GM18499 (cell line): ENCODE measurements at regions not wholly inside any gene's neighbourhood (a gene's known extent, or its start where the extent isn't known, plus 50 kb on each side); places are given as distances from the start of the nearest gene placed in this dataset.
"Not testable (repeated sequence)": the region's sequence is repeated elsewhere in the genome, so short reads cannot be mapped to it uniquely, and the experiment has no call there.

Experiments
- ATAC-seq: cut with Tn5 transposase; IDR thresholded peaks from one replicate; pipeline ENCODE4 v1.9.1; 2021; ENCODE audit warnings: moderate number of reproducible peaks; ENCODE audit not compliant: insufficient read depth, unreplicated experiment

DNA sequence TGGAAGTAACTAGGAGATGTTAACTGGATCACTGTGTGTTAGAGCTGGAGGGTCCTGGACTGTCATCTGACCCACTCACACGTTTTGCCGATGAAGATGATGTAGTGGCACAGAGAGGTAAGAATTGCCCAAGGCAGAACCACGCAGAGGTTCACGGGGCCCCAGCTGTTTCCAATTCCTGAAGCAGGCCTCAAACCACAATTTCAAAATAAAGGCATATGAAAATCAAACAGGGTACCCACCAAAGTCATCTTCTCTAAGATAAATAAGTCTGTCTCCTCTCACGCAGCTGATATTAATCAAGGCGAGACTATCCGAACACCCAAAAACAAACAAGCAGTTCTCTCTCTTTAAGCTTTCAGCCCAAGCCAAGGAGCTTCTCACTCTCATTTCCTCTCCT, 113.3 kb upstream of the JCAD start:
- no peak for ATAC-seq

DNA sequence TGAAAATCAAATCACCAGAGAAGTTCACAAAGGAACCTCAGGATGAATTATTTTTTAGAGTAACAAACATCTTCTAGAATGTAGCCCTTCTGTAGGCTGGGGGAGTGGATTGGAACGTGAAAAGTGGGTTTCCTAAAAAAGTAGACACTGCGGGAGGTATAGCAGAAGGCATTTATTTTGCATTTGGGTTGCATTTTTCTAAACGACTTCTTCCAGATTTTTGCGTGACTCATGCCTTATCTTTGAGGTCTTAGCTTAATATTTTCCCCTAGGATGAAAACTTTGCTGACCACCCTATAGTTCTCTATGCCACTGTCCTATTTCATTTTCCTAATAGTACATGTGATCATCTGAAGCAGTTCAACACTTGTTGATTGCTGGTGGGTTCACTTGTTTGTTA, 112.7 kb upstream of the JCAD start:
- no peak for ATAC-seq

DNA sequence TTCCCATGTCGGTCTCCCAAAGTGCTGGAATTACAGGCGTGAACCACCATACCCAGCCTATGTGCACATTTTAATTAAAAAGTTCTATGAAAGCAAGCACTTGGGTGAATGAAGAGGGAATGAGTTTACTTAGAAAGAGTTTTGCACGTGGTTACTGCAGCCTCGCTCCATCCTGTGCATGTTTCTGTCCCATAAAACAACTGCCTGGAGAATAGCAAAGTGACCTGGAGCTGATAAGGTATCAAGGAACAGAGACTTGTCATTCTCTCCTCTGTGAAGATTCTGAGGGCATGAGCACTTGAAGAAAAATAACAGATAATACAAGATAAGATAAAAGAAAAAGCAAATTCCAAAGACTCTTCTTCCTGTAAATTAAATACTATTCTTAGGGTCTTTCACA, 112.2 kb upstream of the JCAD start:
- ATAC-seq = no peak

DNA sequence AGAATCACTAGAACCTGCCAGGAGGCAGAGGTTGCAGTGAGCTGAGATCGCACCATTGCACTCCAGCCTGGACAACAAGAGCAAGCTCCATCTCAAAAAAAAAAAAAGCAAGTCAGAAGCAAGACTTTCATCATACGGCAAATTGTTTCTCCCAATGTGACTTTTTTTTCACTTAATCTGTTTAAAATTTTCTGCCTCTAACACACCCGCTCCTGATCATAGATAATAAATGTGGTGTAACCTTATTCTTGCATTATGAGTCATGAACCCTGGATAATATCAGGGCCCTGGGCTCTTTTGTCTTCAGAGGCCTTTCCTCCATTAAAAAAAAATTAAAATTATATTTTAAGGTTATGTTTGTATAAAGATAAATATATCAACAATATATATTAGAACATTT, 111.4 kb upstream of the JCAD start:
- no peak for ATAC-seq

DNA sequence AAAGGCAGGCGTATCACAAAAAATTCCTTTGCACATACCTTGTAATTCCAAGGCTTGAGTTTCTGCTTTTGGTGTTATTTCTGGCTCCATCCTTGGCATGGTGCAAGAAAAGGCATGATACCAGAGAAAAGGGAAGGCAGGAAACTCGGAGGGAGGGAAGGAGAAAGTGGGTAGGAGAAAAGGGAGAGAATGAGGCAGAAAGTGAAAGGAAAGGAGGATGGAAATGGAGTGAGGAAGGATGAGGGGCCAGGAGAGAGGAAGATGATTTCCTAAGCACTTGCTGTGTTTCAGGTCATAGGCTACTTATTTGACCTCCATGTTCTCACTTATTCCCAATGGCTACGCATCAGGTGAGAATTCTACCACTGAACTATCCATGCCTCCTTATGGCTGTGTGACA, 110.8 kb upstream of the JCAD start:
- ATAC-seq = no peak

DNA sequence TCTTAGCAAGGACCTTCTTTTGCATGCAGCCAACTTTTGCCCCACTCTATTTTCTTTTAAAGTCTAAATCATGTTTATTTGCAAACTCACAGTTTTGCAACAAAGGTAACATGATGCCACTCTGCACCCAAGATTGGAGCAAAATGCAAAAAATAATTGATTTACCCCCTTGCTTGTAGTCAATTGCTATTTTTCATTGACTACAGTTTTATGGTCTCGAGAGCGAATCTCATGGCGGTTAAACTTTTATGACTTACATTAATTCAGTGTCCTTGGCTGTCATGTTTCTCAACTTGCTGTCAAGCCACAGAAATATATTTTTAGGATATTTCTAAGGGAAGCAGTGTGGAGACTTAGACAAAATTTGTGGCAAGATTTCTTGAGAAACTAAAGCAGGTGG, 110.0 kb upstream of the JCAD start:
- ATAC-seq = no peak

DNA sequence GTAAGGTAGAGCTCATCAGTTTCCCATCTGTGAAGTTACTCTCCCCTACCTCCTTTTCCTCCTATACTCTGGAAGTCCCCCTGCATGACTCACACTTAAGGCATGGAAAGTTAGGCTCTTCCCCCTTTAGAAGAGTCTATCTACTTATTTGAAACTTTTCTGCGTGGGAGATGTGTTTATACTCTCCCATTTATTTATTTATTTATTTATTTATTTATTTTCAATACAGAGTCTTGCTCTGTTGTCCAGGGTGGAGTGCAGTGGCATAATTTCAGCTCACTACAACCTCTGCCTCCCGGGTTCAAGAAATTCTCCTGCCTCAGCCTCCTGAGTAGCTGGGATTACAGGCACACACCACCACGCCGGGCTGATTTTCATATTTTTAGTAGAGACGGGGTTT, 107.5 kb upstream of the JCAD start:
- ATAC-seq = no peak

DNA sequence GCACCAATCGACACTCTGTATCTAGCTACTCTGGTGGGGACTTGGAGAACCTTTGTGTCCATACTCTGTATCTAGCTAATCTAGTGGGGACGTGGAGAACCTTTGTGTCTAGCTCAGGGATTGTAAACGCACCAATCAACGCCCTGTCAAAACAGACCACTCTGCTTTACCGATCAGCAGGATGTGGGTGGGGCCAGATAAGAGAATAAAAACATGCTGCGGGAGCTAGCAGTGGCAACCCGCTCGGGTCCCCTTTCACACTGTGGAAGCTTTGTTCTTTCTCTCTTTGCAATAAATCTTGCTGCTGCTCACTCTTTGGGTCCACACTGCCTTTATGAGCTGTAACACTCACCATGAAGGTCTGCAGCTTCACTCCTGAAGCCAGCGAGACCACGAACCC, 104.0 kb upstream of the JCAD start:
- not testable (repeated sequence) for ATAC-seq

DNA sequence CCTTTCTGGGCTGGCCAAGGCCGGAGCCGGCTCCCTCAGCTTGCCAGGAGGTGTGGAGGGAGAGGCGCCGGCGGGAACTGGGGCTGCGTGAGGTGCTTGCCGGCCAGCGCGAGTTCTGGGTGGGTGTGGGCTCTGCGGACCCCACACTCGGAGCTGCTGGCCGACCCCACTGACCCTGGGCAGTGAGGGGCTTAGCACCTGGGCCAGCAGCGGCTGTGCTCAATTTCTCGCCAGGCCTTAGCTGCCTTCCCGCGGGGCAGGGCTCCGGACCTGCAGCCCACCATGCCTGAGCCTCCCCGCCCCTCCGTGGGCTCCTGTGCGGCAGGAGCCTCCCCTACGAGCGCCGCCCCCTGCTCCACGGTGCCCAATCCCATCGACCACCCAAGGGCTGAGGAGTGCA, 103.4 kb upstream of the JCAD start:
- not testable (repeated sequence) for ATAC-seq

DNA sequence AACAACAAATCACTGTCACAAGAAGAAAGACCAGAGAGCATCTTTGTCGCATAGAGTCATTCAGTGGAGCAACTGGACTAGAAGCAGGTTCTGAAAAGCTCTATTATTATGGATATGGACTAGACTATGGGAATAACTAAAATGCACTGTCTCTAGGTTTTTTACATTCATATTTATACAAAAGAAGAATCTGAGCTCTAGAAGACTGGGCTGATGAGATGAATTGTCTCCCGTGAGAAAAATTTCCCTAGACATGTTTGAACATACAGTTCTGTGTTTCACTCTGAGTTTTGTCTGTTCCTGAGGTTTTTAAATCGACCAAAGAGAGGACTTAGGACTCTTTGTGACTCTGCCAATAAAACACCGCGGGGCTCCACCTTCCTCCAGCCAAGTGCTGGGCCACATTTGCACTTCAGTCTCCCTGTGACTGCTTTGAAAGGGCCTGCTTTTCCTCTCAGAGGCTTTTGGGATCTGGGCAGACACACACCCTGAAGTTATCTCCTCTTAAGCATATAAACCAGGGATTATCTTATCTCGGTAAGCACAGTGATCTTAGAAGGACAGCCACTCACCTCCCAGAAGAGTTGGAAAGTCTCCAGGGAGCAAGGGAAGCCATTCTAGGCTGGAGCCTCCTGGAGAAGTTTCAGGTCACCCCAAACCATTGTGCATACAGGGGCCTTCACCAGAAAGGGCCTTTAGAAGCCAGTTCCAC, 101.0 kb upstream of the JCAD start:
- no peak for ATAC-seq

DNA sequence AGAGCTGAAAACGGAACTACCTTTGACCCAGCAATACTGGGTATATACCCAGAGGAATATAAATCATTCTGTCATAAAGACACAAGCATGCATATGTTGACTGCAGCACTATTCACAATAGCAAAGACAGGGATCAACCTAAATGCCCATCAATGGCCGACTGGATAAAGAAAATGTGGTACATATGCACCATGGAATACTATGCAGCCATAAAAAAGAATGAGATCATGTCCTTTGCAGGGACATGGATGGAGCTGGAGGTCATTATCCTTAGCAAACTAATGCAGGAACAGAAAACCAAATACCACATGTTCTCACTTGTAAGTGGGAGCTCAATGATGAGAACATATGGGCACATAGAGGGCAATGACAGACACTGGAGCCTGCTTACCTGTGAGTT, 100.2 kb upstream of the JCAD start:
- ATAC-seq = not testable (repeated sequence)

DNA sequence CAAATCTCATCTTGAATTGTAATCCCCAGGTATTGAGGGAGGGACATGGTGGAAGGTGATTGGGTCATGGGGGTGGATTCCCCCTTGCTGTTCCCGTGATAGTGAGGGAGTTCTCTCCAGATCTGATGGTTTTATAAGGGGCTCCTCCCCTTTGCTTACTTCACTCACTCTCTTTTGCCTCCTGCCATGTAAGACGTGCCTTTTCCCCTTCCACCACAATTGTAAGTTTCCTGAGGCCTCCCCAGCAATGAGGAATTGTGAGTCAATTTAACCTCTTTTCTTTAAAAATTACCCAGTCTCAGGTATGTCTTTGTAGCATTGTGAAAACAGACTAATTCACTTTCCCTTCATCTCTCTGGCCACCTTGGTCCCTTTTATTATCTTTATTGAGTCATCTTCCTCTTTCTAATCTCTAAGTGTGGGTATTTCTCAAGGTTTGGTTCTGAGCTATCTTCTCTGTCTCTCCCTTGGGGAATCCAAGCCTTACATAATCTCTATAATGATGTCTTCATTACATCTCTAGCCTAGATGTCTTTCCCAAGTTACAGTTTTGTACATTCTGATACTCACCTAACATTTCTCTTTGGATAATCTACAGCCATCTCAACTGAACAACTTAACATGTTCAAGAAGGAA, 99.1 kb upstream of the JCAD start:
- no peak for ATAC-seq

DNA sequence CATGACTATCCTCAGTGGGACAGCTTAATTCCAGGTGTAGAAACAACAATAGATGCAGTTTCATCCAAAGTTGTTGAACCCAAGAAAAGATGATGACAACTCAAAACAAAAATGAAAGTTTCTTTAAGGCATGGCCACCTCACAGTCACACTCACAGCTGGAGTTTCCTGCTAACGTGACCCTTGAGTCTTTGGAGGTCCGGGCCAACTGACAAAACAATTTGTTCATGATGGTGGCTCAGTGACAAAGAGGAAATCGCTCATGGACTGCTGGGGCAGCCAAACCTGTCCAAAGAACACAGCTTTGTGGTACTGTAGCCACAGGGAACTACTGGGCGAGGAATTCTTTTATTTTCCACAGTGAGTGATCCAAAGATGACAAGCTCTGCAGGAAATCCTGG, 96.0 kb upstream of the JCAD start:
- no peak for ATAC-seq

DNA sequence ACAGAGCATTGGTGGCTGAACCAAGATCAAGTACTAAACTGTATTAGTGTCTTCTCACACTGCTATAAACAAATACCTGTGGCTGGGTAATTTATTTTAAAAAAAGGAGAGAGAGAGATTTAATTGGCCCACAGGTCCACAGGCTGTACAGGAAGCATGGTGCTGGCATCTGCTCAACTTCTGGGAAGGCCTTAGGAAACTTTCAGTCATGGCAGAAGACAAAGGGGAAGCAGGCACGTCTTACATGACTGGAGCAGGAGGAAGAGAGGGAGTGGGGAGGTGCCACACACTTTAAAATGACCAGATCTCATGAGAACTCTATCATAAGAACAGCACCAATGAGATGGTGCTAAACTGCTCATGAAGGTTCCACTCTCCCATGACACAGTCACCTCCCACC, 95.2 kb upstream of the JCAD start:
- no peak for ATAC-seq

DNA sequence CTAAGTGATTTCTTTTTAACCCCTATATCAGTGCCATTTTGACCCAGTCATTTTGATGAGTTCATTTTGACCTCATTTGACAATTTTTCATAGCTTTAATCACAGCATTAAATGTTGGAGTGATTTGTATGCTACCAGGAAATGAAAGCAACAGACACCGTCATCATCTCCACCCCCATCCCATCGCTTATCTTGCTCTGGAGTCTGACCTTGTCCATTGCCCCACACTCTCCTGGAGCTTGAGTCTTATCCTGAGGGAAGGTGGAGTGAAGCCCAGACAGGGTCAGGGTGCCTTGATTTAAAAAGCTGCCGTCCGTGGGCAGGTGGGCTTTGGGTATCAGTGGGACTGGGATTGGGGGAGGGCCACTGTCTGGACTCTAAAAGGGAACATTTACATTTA, 94.7 kb upstream of the JCAD start:
- no peak for ATAC-seq

DNA sequence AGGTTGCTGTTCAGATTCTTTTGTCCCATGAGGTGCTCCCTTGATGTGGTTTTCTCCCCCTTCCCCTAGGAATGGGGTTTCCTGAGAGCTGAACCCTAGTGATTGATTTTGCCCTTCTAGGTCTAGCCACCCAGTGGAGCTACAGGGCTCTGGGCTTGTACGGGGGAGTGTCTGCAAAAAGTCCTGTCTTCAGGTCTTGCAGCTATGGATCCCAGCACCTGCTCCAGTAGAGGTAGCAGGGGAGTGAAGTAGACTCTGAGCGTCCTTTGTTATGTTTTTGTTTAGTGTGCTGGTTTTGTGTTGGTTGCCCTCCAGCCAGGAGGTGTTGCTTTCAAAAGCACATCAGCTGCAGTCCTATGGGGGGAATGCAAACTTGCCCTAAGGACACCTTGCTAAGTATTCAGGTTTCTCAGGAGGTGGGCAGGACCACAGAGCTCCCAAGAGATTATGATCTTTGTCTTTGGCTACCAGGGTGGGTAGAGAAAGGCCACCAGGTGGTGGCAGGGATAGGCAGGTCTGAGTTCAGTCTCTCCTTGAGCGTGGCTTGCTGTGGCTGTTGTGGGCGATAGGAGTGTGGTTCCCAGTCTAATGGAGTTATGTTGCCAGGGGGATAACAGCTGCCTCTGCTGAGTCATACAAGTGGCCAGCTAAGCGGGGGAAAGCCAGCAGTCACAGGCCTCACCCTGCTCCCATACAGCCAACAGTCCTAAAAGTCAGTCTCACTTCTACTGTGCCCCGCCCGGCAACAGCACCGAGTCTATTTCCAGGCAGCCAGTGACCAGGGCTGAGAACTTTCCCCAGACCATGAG, 92.4 kb upstream of the JCAD start:
- no peak for ATAC-seq

DNA sequence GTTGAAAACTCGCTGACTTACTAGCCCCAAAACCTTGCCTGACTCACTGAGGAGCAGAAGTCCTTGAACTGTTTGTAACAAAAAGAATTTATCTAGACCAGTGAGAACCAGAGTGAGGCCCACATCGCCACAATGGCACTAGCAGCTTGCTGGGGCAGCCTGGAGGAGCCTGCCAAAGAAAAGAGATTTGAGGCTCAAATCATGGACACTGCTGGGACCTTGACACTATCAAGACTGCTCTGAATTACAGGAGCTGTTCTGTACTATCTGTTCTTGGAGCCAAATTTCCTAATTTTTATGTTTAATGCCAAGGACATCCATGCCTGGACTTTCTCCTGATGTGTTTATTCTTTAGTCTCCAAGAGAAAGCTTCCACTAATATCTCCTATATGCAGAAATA, 82.0 kb upstream of the JCAD start:
- ATAC-seq = no peak

DNA sequence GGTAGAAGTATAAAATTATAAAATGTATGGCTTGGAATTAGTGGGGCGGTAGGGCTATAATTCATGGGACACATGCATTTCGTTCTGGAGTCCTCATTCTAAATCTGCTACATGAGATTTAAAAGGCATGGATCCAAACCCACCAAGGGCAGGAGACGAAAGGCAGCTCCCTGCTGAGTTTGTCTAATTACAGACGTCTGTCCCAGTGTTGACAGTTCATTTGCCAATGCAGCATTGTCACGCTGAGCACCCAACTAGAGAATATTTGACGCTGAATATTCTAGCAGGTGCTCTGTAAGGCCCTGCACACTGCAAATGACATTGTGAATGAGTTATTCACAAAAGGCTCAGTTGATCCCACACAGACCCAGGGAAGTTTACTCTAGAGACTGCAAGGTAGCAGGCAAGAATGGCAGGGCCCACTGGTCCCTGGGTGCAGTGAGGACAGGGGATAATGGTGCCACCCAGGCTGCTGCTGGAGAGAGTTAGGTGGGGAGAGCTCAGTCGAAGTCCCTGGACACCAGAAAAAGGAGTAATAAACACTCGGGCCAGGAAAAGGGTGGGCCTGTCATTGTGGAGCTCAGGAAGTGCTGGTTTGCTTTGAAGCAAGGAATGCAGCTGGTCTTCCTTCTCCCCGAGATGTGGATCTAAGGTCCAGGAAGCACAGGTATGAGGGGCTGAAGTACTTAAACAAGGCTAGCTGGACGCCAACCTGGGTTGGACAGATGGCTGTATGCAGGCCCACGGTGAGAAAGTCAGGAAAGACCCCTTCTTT, 75.0 kb upstream of the JCAD start:
- no peak for ATAC-seq

DNA sequence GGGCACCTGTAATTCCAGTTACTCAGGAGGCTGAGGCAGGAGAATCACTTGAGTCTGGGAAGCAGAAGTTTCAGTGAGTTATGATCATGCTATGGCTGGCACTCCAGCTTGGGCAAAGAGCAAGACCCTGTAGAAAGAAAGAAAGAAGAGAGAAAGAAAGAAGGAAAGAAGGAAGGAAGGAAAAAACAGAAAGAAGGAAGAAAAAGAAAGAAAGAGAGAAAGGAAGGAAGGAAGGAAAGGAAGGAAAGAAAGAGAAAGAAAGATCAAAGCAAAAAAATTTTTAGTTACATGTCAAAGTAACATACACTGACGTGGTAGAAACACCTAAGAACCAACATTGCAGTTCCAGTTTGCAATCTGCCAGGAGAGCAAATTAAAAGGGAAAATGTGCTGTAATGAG, 73.8 kb upstream of the JCAD start:
- ATAC-seq = no peak

DNA sequence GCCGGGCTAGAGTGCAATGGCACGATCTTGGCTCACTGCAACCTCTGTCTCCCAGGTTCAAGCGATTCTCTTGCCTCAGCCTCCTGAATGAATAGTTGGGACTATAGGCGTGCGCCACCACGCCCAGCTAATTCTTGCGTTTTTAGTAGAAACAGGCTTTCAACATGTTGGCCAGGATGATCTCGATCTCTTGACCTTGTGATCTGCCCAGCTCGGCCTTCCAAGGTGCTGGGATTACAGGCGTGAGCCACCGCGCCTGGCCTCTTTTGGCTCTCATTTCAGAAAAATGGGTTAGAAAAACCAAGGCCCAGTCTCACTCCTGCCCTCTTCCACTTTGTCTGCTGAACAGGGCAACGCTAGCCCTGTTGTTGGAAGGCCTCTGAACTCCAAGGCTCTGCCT, 72.0 kb upstream of the JCAD start:
- not testable (repeated sequence) for ATAC-seq

DNA sequence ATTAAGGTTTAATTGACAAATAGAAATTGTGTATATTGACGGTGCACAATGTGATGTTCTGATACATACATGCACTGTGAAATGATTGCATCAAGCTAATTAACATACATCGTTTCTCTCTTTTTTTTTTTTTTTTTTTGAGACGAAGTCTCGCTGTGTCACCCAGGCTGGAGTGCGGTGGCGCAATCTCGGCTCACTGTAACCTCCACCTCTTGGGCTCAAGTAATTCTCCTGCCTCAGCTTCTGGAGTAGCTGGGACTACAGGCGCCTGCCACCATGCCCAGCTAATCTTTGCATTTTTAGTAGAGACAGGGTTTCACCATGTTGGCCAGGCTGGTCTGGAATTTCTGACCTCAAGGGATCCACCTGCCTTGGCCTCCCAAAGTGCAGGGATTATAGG, 69.9 kb upstream of the JCAD start:
- ATAC-seq = not testable (repeated sequence)
